K562 (cell line): ENCODE measurements at regions not wholly inside any gene's neighbourhood (a gene's known extent, or its start where the extent isn't known, plus 50 kb on each side); places are given as distances from the start of the nearest gene placed in this dataset.

ENCODE experiments used
- ATAC-seq: fragments of 200-7000 bp; cut with Tn5 transposase; 3 replicates; pipeline ENCODE4 v1.9.1; 2020; ENCODE audit warnings: moderate library complexity
- BruUV-seq: library from RNA; stranded (reverse); fragments of 400-500 nt; replicated peaks from 2 replicates; lab custom pipeline; 2021; lab: Mats Ljungman, UMichigan
- CTCF ChIA-PET: fragments of 300-600 bp; formaldehyde crosslinking; extraction: SDS; loops from one replicate; lab custom pipeline; 2021; ENCODE audit warnings: low intra/inter-chr PET ratio; lab: Yijun Ruan, JAX
- POLR2A ChIA-PET: fragments of 300-600, 350-650 bp; sonication (Branson Sonifier 250); formaldehyde crosslinking; extraction: SDS; loops from one replicate; lab custom pipeline; 2021; ENCODE audit warnings: antibody characterized with exemption, inconsistent platforms; lab: Yijun Ruan, JAX
- DNase-seq, 4 experiments: peaks; one replicate each; pipeline versions ENCODE4 v3.0.0 to v3.0.0-alpha.2; 2011 to 2018; ENCODE audit warnings: low spot score in 3 of 4, mixed read lengths in 3 of 4; ENCODE audit errors: extremely low read depth in 1 of 4
- FAIRE-seq: peaks from 2 replicates; lab custom pipeline; 2011; peaks lifted over from hg19 to GRCh38; lab: Jason Lieb, UNC
- H2AFZ ChIP-seq: 2 replicates; pipeline ENCODE4 v1.6.0; 2011; ENCODE audit warnings: low read depth, low read length, control low read depth, inconsistent platforms
- H3K27ac ChIP-seq: fragments of 200-600 bp; 3 replicates; pipeline ENCODE4 v1.8.0; 2011; ENCODE audit warnings: low read depth, mild to moderate bottlenecking, control low read depth, inconsistent platforms, low read length, moderate library complexity, mixed read lengths; ENCODE audit errors: extremely low read depth
- H3K27me3 ChIP-seq, 2 experiments: fragments of 300-600 bp in 1 of 2; 2 replicates in 1 of 2; 3 replicates in 1 of 2; pipeline versions ENCODE4 v1.6.0 to v1.8.0; 2011; ENCODE audit warnings: inconsistent platforms in 2 of 2, low read length in 2 of 2, mild to moderate bottlenecking in 1 of 2, mixed read lengths in 1 of 2, moderate library complexity in 1 of 2; ENCODE audit not compliant: control insufficient read depth in 2 of 2, insufficient read depth in 2 of 2
- H3K36me3 ChIP-seq: fragments of 300-600 bp; 3 replicates; pipeline ENCODE4 v1.8.0; 2011; ENCODE audit warnings: mild to moderate bottlenecking, low read length, inconsistent platforms; ENCODE audit not compliant: control insufficient read depth, insufficient read depth
- H3K4me1 ChIP-seq, 2 experiments: fragments of 200-600 bp in 1 of 2; replicated peaks in 1 of 2; 2 replicates in 1 of 2; 3 replicates in 1 of 2; pipeline versions ENCODE4 v1.5.1 to v1.8.0; 2011; ENCODE audit warnings: inconsistent platforms in 2 of 2, low read length in 2 of 2, mild to moderate bottlenecking in 1 of 2, mixed read lengths in 1 of 2, moderate library complexity in 1 of 2; ENCODE audit not compliant: control insufficient read depth in 2 of 2, insufficient read depth in 2 of 2
- H3K4me2 ChIP-seq: 2 replicates; pipeline ENCODE4 v1.6.1; 2011; ENCODE audit warnings: low read length, control low read depth, inconsistent platforms, mixed read lengths; ENCODE audit not compliant: insufficient read depth
- H3K4me3 ChIP-seq: fragments of 200-600 bp; sonication (generic), shearing (Covaris generic); 2 replicates; pipeline ENCODE4 v1.5.1; 2016; ENCODE audit warnings: control low read depth, inconsistent platforms
- H3K79me2 ChIP-seq: fragments of 200-600 bp; 3 replicates; pipeline ENCODE4 v1.8.0; 2011; ENCODE audit warnings: low read length, inconsistent platforms; ENCODE audit not compliant: control insufficient read depth, insufficient read depth
- H3K9ac ChIP-seq, 2 experiments: 2 replicates each; pipeline versions ENCODE4 v1.6.0 to v1.6.1; 2011; ENCODE audit warnings: low read depth in 2 of 2, low read length in 2 of 2, control low read depth in 1 of 2, inconsistent platforms in 1 of 2, mild to moderate bottlenecking in 1 of 2, mixed read lengths in 1 of 2; ENCODE audit not compliant: insufficient read depth in 1 of 2
- H3K9me1 ChIP-seq: one replicate; pipeline ENCODE4 v1.6.0; 2011; ENCODE audit warnings: inconsistent platforms, mild to moderate bottlenecking, low read length, moderate library complexity; ENCODE audit not compliant: control insufficient read depth, insufficient read depth
- H3K9me3 ChIP-seq: replicated peaks from 2 replicates; pipeline ENCODE4 v1.5.1; 2011; ENCODE audit warnings: low read depth, low read length, inconsistent platforms; ENCODE audit not compliant: control insufficient read depth, insufficient read depth
- H4K20me1 ChIP-seq: replicated peaks from 2 replicates; pipeline ENCODE4 v1.6.1; 2011; ENCODE audit warnings: low read length, inconsistent platforms, mixed read lengths; ENCODE audit not compliant: control insufficient read depth, insufficient read depth
- FOXA1 ChIP-seq: fragments of 450-650 bp; IDR thresholded peaks from 2 replicates; pipeline ENCODE4 v1.6.1; 2016; ENCODE audit warnings: mild to moderate bottlenecking, borderline replicate concordance
- GABPB1 ChIP-seq: sonication (generic); formaldehyde crosslinking; IDR thresholded peaks from 2 replicates; pipeline ENCODE4 v1.8.0; 2022; ENCODE audit warnings: mild to moderate bottlenecking, missing genetic modification reagents
- HDAC1 ChIP-seq, 2 experiments: fragments of 450-650 bp; IDR thresholded peaks; 2 replicates each; pipeline ENCODE4 v1.6.1; 2016 to 2017; ENCODE audit warnings: inconsistent platforms in 1 of 2, mild to moderate bottlenecking in 1 of 2, moderate library complexity in 1 of 2
- HEY1 ChIP-seq: fragments of 250-450 bp; sonication (Bioruptor Pico); IDR thresholded peaks from 2 replicates; pipeline ENCODE4 v1.5.0; 2020; ENCODE audit warnings: mild to moderate bottlenecking, moderate library complexity, borderline replicate concordance
- SREBF2 ChIP-seq: sonication (generic); formaldehyde crosslinking; IDR thresholded peaks from 2 replicates; pipeline ENCODE4 v1.4.0; 2020; ENCODE audit warnings: mild to moderate bottlenecking, missing genetic modification reagents
- TCFL5 ChIP-seq: fragments of 250-450 bp; sonication (Bioruptor Pico); conservative IDR thresholded peaks from 2 replicates; pipeline ENCODE4 v1.6.1; 2021; ENCODE audit warnings: mild to moderate bottlenecking, moderate library complexity, matching md5 sums
- TSC22D4 ChIP-seq: fragments of 450-650 bp; IDR thresholded peaks from 2 replicates; pipeline ENCODE4 v1.6.1; 2016; ENCODE audit warnings: missing genetic modification characterization, missing biosample characterization, control low read depth
- ZNF12 ChIP-seq: sonication (generic); formaldehyde crosslinking; IDR thresholded peaks from 2 replicates; pipeline ENCODE4 v1.4.0; 2020; ENCODE audit warnings: mild to moderate bottlenecking, missing genetic modification reagents
- ZNF232 ChIP-seq: sonication (generic); formaldehyde crosslinking; IDR thresholded peaks from 2 replicates; pipeline ENCODE4 v1.8.0; 2022; ENCODE audit warnings: mild to moderate bottlenecking, missing genetic modification reagents
- WGBS: fragments of 100-300 bp; shearing (Covaris generic); methylation state at CpG from one replicate; pipeline ENCODE4 v1.1.6; 2016; ENCODE audit warnings: low coverage, mixed read lengths; ENCODE audit not compliant: insufficient coverage; ENCODE audit errors: missing lambda C conversion rate; 5-methylcytosine and 5-hydroxymethylcytosine counted together
- in situ Hi-C: fragments of 300-500 bp; cut with MboI; formaldehyde crosslinking; loops from 4 replicates; pipeline ENCODE4 v1.15.0; 2018; ENCODE audit warnings: inconsistent platforms, mixed read lengths
- intact Hi-C: fragments of 100-400 bp; cut with micrococcal nuclease; formaldehyde crosslinking; loops from 2 replicates; pipeline ENCODE4 v1.14.2; 2022
- TF ChIP-seq, protein P1 (sequence below): fragments of 250-450 bp; sonication (Bioruptor Pico); IDR thresholded peaks from 2 replicates; pipeline ENCODE4 v1.4.0; 2020; ENCODE audit warnings: mild to moderate bottlenecking, moderate library complexity, borderline replicate concordance
- TF ChIP-seq, protein P2 (sequence below): fragments of 450-650 bp; IDR thresholded peaks from one replicate; pipeline ENCODE4 v1.6.1; 2018; ENCODE audit warnings: mild to moderate bottlenecking, moderate library complexity; ENCODE audit not compliant: partially characterized antibody
- TF ChIP-seq, protein P3 (sequence below): fragments of 250-450 bp; sonication (Bioruptor Pico); IDR thresholded peaks from 2 replicates; pipeline ENCODE4 v1.8.0; 2021; ENCODE audit warnings: moderate library complexity, mild to moderate bottlenecking, inconsistent platforms
- TF ChIP-seq, protein P4 (sequence below), 2 experiments: fragments of 200-800 bp in 1 of 2; sonication (Bioruptor generic) in 1 of 2; sonication (generic) in 1 of 2; formaldehyde crosslinking in 1 of 2; IDR thresholded peaks in 1 of 2; conservative IDR thresholded peaks in 1 of 2; 2 replicates each; pipeline versions ENCODE4 v1.5.0 to v1.6.1; 2016 to 2020; ENCODE audit warnings: missing compliant biosample characterization in 1 of 2, missing genetic modification characterization in 1 of 2, missing genetic modification reagents in 1 of 2
- TF ChIP-seq, protein P5 (sequence below): fragments of 250-450 bp; sonication (Bioruptor Pico); IDR thresholded peaks from 2 replicates; pipeline ENCODE4 v1.8.0; 2022; ENCODE audit warnings: inconsistent platforms

DNA sequence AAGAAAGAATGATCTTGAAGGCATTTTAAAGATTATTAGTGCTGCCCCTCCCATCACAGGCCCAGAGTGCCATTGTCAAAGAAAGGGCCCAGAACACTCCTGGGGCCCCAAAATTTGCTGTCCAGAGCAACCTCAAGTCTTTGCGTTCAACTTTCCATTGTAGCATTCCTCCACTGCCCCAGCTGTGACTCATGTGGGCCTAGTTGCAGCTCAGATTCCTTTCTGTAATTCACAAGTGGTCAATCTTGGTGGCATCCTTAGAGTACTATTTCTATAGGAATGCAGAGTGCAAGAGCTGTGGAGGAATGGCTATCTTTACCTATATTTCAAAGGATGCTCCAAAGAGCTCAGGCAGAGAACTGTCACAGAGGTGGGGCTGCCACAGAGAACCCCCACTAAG lies 1500.8 kb upstream of the IGFBP7 start:
- ChIA-PET CTCF (no interaction called here), POLR2A (no interaction called here)
- Histone ChIP-seq H3K27ac (no peak overlapping the region), H3K27me3 (no peaks in the 10 kb centered on the region), H3K79me2 (no peaks in the 10 kb centered on the region), H3K4me3 (no peak overlapping the region), H3K9ac (no peak overlapping the region), H2AFZ (no peak overlapping the region), H3K36me3 (no peaks in the 10 kb centered on the region), H3K4me1 (no peaks in the 10 kb centered on the region), H3K9me3 (no peaks in the 10 kb centered on the region), H3K9me1 (no peaks in the 10 kb centered on the region), H4K20me1 (no peaks in the 10 kb centered on the region), H3K4me2 (no peak overlapping the region)
- intact Hi-C loops (no loop called here), in situ Hi-C loops (no loop called here)
- no peak for TF ChIP-seq GABPB1 (CRISPR knock-in tag)
- TF ChIP-seq HEY1 (CRISPR knock-in tag): no peak
- TF ChIP-seq, protein P1, sequence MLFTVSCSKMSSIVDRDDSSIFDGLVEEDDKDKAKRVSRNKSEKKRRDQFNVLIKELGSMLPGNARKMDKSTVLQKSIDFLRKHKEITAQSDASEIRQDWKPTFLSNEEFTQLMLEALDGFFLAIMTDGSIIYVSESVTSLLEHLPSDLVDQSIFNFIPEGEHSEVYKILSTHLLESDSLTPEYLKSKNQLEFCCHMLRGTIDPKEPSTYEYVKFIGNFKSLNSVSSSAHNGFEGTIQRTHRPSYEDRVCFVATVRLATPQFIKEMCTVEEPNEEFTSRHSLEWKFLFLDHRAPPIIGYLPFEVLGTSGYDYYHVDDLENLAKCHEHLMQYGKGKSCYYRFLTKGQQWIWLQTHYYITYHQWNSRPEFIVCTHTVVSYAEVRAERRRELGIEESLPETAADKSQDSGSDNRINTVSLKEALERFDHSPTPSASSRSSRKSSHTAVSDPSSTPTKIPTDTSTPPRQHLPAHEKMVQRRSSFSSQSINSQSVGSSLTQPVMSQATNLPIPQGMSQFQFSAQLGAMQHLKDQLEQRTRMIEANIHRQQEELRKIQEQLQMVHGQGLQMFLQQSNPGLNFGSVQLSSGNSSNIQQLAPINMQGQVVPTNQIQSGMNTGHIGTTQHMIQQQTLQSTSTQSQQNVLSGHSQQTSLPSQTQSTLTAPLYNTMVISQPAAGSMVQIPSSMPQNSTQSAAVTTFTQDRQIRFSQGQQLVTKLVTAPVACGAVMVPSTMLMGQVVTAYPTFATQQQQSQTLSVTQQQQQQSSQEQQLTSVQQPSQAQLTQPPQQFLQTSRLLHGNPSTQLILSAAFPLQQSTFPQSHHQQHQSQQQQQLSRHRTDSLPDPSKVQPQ: no peak
- no peak for TF ChIP-seq ZNF12
- TF ChIP-seq TCFL5: no peak
- TF ChIP-seq, protein P2, sequence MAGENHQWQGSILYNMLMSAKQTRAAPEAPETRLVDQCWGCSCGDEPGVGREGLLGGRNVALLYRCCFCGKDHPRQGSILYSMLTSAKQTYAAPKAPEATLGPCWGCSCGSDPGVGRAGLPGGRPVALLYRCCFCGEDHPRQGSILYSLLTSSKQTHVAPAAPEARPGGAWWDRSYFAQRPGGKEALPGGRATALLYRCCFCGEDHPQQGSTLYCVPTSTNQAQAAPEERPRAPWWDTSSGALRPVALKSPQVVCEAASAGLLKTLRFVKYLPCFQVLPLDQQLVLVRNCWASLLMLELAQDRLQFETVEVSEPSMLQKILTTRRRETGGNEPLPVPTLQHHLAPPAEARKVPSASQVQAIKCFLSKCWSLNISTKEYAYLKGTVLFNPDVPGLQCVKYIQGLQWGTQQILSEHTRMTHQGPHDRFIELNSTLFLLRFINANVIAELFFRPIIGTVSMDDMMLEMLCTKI: no peak
- no peak for TF ChIP-seq FOXA1
- TF ChIP-seq, protein P3, sequence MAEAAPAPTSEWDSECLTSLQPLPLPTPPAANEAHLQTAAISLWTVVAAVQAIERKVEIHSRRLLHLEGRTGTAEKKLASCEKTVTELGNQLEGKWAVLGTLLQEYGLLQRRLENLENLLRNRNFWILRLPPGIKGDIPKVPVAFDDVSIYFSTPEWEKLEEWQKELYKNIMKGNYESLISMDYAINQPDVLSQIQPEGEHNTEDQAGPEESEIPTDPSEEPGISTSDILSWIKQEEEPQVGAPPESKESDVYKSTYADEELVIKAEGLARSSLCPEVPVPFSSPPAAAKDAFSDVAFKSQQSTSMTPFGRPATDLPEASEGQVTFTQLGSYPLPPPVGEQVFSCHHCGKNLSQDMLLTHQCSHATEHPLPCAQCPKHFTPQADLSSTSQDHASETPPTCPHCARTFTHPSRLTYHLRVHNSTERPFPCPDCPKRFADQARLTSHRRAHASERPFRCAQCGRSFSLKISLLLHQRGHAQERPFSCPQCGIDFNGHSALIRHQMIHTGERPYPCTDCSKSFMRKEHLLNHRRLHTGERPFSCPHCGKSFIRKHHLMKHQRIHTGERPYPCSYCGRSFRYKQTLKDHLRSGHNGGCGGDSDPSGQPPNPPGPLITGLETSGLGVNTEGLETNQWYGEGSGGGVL (CRISPR knock-in tag): no peak
- TF ChIP-seq, protein P4, sequence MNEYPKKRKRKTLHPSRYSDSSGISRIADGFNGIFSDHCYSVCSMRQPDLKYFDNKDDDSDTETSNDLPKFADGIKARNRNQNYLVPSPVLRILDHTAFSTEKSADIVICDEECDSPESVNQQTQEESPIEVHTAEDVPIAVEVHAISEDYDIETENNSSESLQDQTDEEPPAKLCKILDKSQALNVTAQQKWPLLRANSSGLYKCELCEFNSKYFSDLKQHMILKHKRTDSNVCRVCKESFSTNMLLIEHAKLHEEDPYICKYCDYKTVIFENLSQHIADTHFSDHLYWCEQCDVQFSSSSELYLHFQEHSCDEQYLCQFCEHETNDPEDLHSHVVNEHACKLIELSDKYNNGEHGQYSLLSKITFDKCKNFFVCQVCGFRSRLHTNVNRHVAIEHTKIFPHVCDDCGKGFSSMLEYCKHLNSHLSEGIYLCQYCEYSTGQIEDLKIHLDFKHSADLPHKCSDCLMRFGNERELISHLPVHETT (CRISPR knock-in tag; conservative IDR thresholded peaks at IDR 0.05 in 1 of 2, IDR thresholded peaks at IDR 0.05 in 1 of 2): no peak
- no peak for TF ChIP-seq SREBF2
- no peak for TF ChIP-seq HDAC1 (IDR thresholded peaks at IDR 0.05)
- no peak for TF ChIP-seq ZNF232 (CRISPR knock-in tag)
- TF ChIP-seq, protein P5, sequence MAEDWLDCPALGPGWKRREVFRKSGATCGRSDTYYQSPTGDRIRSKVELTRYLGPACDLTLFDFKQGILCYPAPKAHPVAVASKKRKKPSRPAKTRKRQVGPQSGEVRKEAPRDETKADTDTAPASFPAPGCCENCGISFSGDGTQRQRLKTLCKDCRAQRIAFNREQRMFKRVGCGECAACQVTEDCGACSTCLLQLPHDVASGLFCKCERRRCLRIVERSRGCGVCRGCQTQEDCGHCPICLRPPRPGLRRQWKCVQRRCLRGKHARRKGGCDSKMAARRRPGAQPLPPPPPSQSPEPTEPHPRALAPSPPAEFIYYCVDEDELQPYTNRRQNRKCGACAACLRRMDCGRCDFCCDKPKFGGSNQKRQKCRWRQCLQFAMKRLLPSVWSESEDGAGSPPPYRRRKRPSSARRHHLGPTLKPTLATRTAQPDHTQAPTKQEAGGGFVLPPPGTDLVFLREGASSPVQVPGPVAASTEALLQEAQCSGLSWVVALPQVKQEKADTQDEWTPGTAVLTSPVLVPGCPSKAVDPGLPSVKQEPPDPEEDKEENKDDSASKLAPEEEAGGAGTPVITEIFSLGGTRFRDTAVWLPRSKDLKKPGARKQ: no peak
- TF ChIP-seq TSC22D4 (tag): no peak
- FAIRE-seq (no peak), ATAC-seq (no peak), DNase-seq (no peak)
- WGBS: 0% methylated on average over 1 of the region's 1 CpG
- no TSS peak for BruUV-seq
